ENCODE measurements at regions not wholly inside any gene's neighbourhood (a gene's known extent, or its start where the extent isn't known, plus 50 kb on each side); places are given as distances from the start of the nearest gene placed in this dataset.

GRCh38 chr7:21251151-21251800 is 176.6 kb upstream of the SP4 start:
- H3K4me1 ChIP-seq (ENCODE audit: control insufficient read depth, insufficient read depth, low read length), result no peaks in the 10 kb centered on the region
- H3K27ac Mint-ChIP-seq, result no peak overlapping the region
- no peaks in the 10 kb centered on the region for H3K36me3 ChIP-seq (ENCODE audit: control insufficient read depth, insufficient read depth, low read length)
- no peak for DNase-seq
- WGBS (ENCODE audit: insufficient coverage), result 39% methylated on average over 2 of the region's 3 CpGs
- no peaks in the 10 kb centered on the region for H3K9me3 ChIP-seq (ENCODE audit: control insufficient read depth, insufficient read depth, low read length)
- no peak overlapping the region for H3K4me3 Mint-ChIP-seq
- intact Hi-C loops (cut with micrococcal nuclease), result loop anchor here (10.0 kb wide), 2 partner anchors 164 to 514 kb away; no protein-coding TSS in a partner anchor
- no peak for ATAC-seq
- no peaks in the 10 kb centered on the region for H3K4me1 Mint-ChIP-seq
- no peaks in the 10 kb centered on the region for H3K36me3 Mint-ChIP-seq
- no peaks in the 10 kb centered on the region for H3K9me3 Mint-ChIP-seq
- H3K4me3 ChIP-seq (ENCODE audit: low read length), result no peak overlapping the region
- TF ChIP-seq CTCF (IDR thresholded peaks at IDR 0.05), result no peak
- peaks cover 39% of the 10 kb centered on the region for H3K27me3 ChIP-seq (ENCODE audit: control insufficient read depth, insufficient read depth, low read length)
- H3K27me3 Mint-ChIP-seq (ENCODE audit: low read depth in 2 of 2), result peaks cover 49 to 78% of the 10 kb centered on the region in 2 donors
- H3K27ac ChIP-seq (ENCODE audit: low read length), result no peak overlapping the region

- H3K27ac Mint-ChIP-seq, result no peak overlapping the region
- no peaks in the 10 kb centered on the region for H3K9me3 Mint-ChIP-seq
Measured at GRCh38 chr7:21253740-21254687, 173.9 kb upstream of the SP4 start.

GRCh38 chr7:21256310-21256877 is 171.5 kb upstream of the SP4 start:
- intact Hi-C loops (cut with micrococcal nuclease), result loop anchor here (1.0 to 10.0 kb wide), 5 partner anchors 158 to 826 kb away; no protein-coding TSS in a partner anchor
- Histone ChIP-seq H3K9me3 (ENCODE audit: control insufficient read depth, insufficient read depth, low read length) (no peaks in the 10 kb centered on the region), H3K27ac (ENCODE audit: low read length) (no peak overlapping the region), H3K4me1 (ENCODE audit: control insufficient read depth, insufficient read depth, low read length) (no peaks in the 10 kb centered on the region), H3K36me3 (ENCODE audit: control insufficient read depth, insufficient read depth, low read length) (no peaks in the 10 kb centered on the region), H3K27me3 (ENCODE audit: control insufficient read depth, insufficient read depth, low read length) (peaks cover 37% of the 10 kb centered on the region), H3K4me3 (ENCODE audit: low read length) (no peak overlapping the region)
- Mint-ChIP-seq H3K27me3 (ENCODE audit: low read depth in 2 of 2) (peaks cover 31 to 37% of the 10 kb centered on the region in 2 donors), H3K4me1 (peaks cover 5 to 6% of the 10 kb centered on the region in 2 donors), H3K9me3 (no peaks in the 10 kb centered on the region), H3K27ac (no peak overlapping the region), H3K4me3 (no peak overlapping the region), H3K36me3 (no peaks in the 10 kb centered on the region)
- no peak for ATAC-seq
- WGBS (ENCODE audit: insufficient coverage), result no CpG with 5 or more reads among the region's 3 CpGs
- TF ChIP-seq CTCF (IDR thresholded peaks at IDR 0.05), result peak; percentile 76
- peak in 1 of 2 donors; percentile 70 for DNase-seq

More at GRCh38 chr7:21253740-21254687, 173.9 kb upstream of the SP4 start:
- Mint-ChIP-seq H3K27me3 (ENCODE audit: low read depth in 2 of 2) (peaks cover 43 to 59% of the 10 kb centered on the region in 2 donors), H3K36me3 (no peaks in the 10 kb centered on the region), H3K4me3 (no peak overlapping the region), H3K4me1 (no peaks in the 10 kb centered on the region)
- Histone ChIP-seq H3K27me3 (ENCODE audit: control insufficient read depth, insufficient read depth, low read length) (peaks cover 39% of the 10 kb centered on the region), H3K9me3 (ENCODE audit: control insufficient read depth, insufficient read depth, low read length) (no peaks in the 10 kb centered on the region), H3K27ac (ENCODE audit: low read length) (no peak overlapping the region), H3K4me1 (ENCODE audit: control insufficient read depth, insufficient read depth, low read length) (no peaks in the 10 kb centered on the region), H3K36me3 (ENCODE audit: control insufficient read depth, insufficient read depth, low read length) (no peaks in the 10 kb centered on the region), H3K4me3 (ENCODE audit: low read length) (no peak overlapping the region)
- 20% methylated on average over 14 of the region's 18 CpGs for WGBS (ENCODE audit: insufficient coverage)
- peak; percentile 37 for TF ChIP-seq CTCF (IDR thresholded peaks at IDR 0.05)
- peak; percentile 74 to 83 (median 77) for ATAC-seq
- intact Hi-C loops (cut with micrococcal nuclease), result loop anchor here (10.0 kb wide), 2 partner anchors 161 to 511 kb away; no protein-coding TSS in a partner anchor
- peak; percentile 16 to 59 for DNase-seq
